ENCODE measurements at regions not wholly inside any gene's neighbourhood (a gene's known extent, or its start where the extent isn't known, plus 50 kb on each side); places are given as distances from the start of the nearest gene placed in this dataset.

DNA sequence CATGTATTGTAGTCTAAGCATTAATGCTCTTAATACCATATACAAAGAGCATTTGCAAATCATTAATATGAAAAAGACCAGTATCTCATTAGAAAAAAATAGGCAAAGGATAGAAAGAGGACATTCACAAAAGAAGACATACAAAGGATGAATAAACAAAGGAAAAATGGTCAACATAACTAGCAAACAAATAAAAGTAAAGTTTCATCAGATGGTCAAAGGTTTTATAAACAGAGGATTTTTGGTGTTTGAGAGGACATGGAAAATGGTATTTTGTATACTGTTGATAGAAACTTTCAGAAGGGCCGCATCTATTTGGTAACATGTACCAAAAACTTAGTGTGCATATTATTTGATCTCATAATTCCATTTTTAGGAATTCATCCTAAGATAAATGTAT, 414.8 kb downstream of the PIK3R1 start (continued):
- TF ChIP-seq ELF1 (IDR thresholded peaks at IDR 0.05) (no peak), NRF1 (IDR thresholded peaks at IDR 0.05; ENCODE audit: low read depth, low read length) (no peak), JUND (IDR thresholded peaks at IDR 0.05) (no peak), NFIC (IDR thresholded peaks at IDR 0.05; ENCODE audit: borderline replicate concordance) (no peak), USF1 (IDR thresholded peaks at IDR 0.05; ENCODE audit: borderline replicate concordance, low read depth) (no peak), FOXM1 (IDR thresholded peaks at IDR 0.05; ENCODE audit: low read depth) (no peak)
- TF ChIP-seq, protein P1, sequence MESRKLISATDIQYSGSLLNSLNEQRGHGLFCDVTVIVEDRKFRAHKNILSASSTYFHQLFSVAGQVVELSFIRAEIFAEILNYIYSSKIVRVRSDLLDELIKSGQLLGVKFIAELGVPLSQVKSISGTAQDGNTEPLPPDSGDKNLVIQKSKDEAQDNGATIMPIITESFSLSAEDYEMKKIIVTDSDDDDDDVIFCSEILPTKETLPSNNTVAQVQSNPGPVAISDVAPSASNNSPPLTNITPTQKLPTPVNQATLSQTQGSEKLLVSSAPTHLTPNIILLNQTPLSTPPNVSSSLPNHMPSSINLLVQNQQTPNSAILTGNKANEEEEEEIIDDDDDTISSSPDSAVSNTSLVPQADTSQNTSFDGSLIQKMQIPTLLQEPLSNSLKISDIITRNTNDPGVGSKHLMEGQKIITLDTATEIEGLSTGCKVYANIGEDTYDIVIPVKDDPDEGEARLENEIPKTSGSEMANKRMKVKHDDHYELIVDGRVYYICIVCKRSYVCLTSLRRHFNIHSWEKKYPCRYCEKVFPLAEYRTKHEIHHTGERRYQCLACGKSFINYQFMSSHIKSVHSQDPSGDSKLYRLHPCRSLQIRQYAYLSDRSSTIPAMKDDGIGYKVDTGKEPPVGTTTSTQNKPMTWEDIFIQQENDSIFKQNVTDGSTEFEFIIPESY (IDR thresholded peaks at IDR 0.05; ENCODE audit: borderline replicate concordance, low read depth): no peak
- TF ChIP-seq, protein P2, sequence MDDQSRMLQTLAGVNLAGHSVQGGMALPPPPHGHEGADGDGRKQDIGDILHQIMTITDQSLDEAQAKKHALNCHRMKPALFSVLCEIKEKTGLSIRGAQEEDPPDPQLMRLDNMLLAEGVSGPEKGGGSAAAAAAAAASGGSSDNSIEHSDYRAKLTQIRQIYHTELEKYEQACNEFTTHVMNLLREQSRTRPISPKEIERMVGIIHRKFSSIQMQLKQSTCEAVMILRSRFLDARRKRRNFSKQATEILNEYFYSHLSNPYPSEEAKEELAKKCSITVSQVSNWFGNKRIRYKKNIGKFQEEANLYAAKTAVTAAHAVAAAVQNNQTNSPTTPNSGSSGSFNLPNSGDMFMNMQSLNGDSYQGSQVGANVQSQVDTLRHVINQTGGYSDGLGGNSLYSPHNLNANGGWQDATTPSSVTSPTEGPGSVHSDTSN (IDR thresholded peaks at IDR 0.05): no peak

GRCh38 chr5:68631884-68632283, 416.3 kb downstream of the PIK3R1 start:
- no peak for DNase-seq
- Histone ChIP-seq H3K4me1 (ENCODE audit: control insufficient read depth in 1 of 2, insufficient read depth in 2 of 2, low read depth in 1 of 2, low read length in 1 of 2) (no peaks in the 10 kb centered on the region), H3K27ac (ENCODE audit: low read depth in 2 of 2, low read length in 1 of 2) (no peak overlapping the region), H3K4me2 (no peak overlapping the region), H4K20me1 (ENCODE audit: insufficient read depth) (no peaks in the 10 kb centered on the region), H3K9ac (no peak overlapping the region), H3K36me3 (replicated peaks in 1 of 2; ENCODE audit: control insufficient read depth in 1 of 2, insufficient read depth in 2 of 2, low read length in 1 of 2) (no peaks in the 10 kb centered on the region), H2AFZ (ENCODE audit: low read depth) (no peak overlapping the region), H3K27me3 (ENCODE audit: insufficient read depth) (no peaks in the 10 kb centered on the region), H3K4me3 (ENCODE audit: low read depth in 2 of 2, low read length in 1 of 2) (no peak overlapping the region), H3F3A (replicated peaks; ENCODE audit: insufficient read depth) (no peaks in the 10 kb centered on the region), H3K79me2 (ENCODE audit: insufficient read depth) (no peaks in the 10 kb centered on the region), H3K9me3 (no peaks in the 10 kb centered on the region), H3K9me2 (no peaks in the 10 kb centered on the region)
- TF ChIP-seq, protein P3, sequence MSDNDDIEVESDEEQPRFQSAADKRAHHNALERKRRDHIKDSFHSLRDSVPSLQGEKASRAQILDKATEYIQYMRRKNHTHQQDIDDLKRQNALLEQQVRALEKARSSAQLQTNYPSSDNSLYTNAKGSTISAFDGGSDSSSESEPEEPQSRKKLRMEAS (IDR thresholded peaks at IDR 0.05; ENCODE audit: low read depth): no peak
- TF ChIP-seq ELF1 (IDR thresholded peaks at IDR 0.05): no peak
- no peak for TF ChIP-seq RCOR1 (IDR thresholded peaks at IDR 0.05; ENCODE audit: low read length)
- no peak for TF ChIP-seq RFX5 (IDR thresholded peaks at IDR 0.05; ENCODE audit: low read length)
- TF ChIP-seq, protein P2 (IDR thresholded peaks at IDR 0.05): no peak
- no peak for TF ChIP-seq NRF1 (IDR thresholded peaks at IDR 0.05; ENCODE audit: low read depth, low read length)
- no peak for TF ChIP-seq EP300 (IDR thresholded peaks at IDR 0.05; ENCODE audit: borderline replicate concordance in 1 of 2, low read depth in 1 of 2, low read length in 1 of 2)
- TF ChIP-seq MXI1 (IDR thresholded peaks at IDR 0.05; ENCODE audit: low read depth, low read length): no peak
- TF ChIP-seq GABPA (IDR thresholded peaks at IDR 0.05; ENCODE audit: low read depth): no peak
- no peak for TF ChIP-seq MEF2A (IDR thresholded peaks at IDR 0.05; ENCODE audit: borderline replicate concordance, low read depth)
- TF ChIP-seq FOSL2 (IDR thresholded peaks at IDR 0.05; ENCODE audit: borderline replicate concordance, low read depth): no peak
- TF ChIP-seq, protein P1 (IDR thresholded peaks at IDR 0.05; ENCODE audit: borderline replicate concordance, low read depth): no peak
- no peak for TF ChIP-seq RXRA (IDR thresholded peaks at IDR 0.05; ENCODE audit: borderline replicate concordance, low read depth)
- TF ChIP-seq FOXM1 (IDR thresholded peaks at IDR 0.05; ENCODE audit: low read depth): no peak
- TF ChIP-seq YY1 (IDR thresholded peaks at IDR 0.05; ENCODE audit: low read depth): no peak
- TF ChIP-seq SMC3 (IDR thresholded peaks at IDR 0.05; ENCODE audit: low read depth, low read length): no peak
- no peak for TF ChIP-seq GATA2 (CRISPR knock-in tag; IDR thresholded peaks at IDR 0.05)
- TF ChIP-seq TCF12 (IDR thresholded peaks at IDR 0.05): no peak
- 57% methylated on average over 2 of the region's 2 CpGs for WGBS (ENCODE audit: low lambda C conversion rate)
- ChIA-PET POLR2A (no interaction called here), CTCF (interaction anchor here (0.6 to 2.1 kb wide), 4 partner anchors 15 to 773 kb away, joined by 3 to 4 read pairs (median 4); no protein-coding TSS in a partner anchor)
